ENCODE measurements at regions not wholly inside any gene's neighbourhood (a gene's known extent, or its start where the extent isn't known, plus 50 kb on each side); places are given as distances from the start of the nearest gene placed in this dataset.

DNA sequence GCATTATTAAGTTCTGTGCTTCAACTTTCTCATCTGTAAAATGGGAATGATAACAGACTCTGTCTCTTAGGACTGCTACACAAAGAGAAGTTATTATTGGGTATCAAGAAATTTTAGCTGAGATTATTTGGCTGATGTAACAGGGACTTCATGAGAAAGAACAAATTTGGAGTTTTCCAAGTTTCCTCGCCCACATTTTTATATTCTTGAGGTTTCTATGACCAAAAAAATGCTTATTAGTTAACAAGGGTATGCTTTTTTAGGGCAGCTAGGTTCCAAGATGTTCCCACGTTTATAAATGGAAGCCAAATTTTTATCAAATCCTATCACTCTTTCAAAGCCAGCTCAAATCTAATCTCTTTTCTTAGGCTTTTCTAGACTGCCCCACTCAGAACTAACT, 50.6 kb upstream of the C3orf80 start:
- 89% methylated on average over 2 of the region's 2 CpGs; no CpG with 5 or more reads in 1 of the 2 experiments for WGBS, 2 experiments (ENCODE audit: extremely low coverage in 1 of 2, insufficient coverage in 1 of 2, insufficient read length in 1 of 2, insufficient replicate concordance in 2 of 2, low coverage in 1 of 2, low lambda C conversion rate in 2 of 2, missing lambda C conversion rate in 1 of 2)
- TF ChIP-seq BACH1 (IDR thresholded peaks at IDR 0.05; ENCODE audit: low read length) (no peak), RNF2 (IDR thresholded peaks at IDR 0.05; ENCODE audit: borderline replicate concordance, low read depth, low read length, missing control alignments, poor library complexity, severe bottlenecking) (no peak), MAFK (IDR thresholded peaks at IDR 0.05; ENCODE audit: low read depth, low read length) (no peak), CBX8 (IDR thresholded peaks at IDR 0.05; ENCODE audit: borderline replicate concordance, low read depth, low read length) (no peak), POU5F1 (IDR thresholded peaks at IDR 0.05; ENCODE audit: low read depth, low read length) (no peak), BRCA1 (IDR thresholded peaks at IDR 0.05; ENCODE audit: low read depth, low read length) (no peak), NRF1 (IDR thresholded peaks at IDR 0.05; ENCODE audit: low read depth, low read length) (no peak), HDAC6 (IDR thresholded peaks at IDR 0.05; ENCODE audit: low read depth, low read length) (no peak), EGR1 (IDR thresholded peaks at IDR 0.05; ENCODE audit: borderline replicate concordance, low read depth, low read length) (no peak), KDM1A (IDR thresholded peaks at IDR 0.05; ENCODE audit: borderline replicate concordance, low read length) (no peak), SP2 (IDR thresholded peaks at IDR 0.05; ENCODE audit: low read length) (no peak)
- TF ChIP-seq, protein P1, sequence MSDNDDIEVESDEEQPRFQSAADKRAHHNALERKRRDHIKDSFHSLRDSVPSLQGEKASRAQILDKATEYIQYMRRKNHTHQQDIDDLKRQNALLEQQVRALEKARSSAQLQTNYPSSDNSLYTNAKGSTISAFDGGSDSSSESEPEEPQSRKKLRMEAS (IDR thresholded peaks at IDR 0.05), result no peak
- no peak overlapping the region for H4K91ac ChIP-seq (replicated peaks; ENCODE audit: insufficient read length, low read length)
- no peak overlapping the region for H2BK20ac ChIP-seq (ENCODE audit: low read length)
- no peak overlapping the region for H2BK120ac ChIP-seq (replicated peaks; ENCODE audit: low read depth, low read length)
- no peak overlapping the region for H4K5ac ChIP-seq (ENCODE audit: insufficient read length, low read depth, low read length)
- no peak overlapping the region for H3K4me3 ChIP-seq (ENCODE audit: extremely low read depth in 1 of 4, insufficient read depth in 2 of 4, low read depth in 3 of 4, low read length in 4 of 4)
- H2BK15ac ChIP-seq (ENCODE audit: low read length), result no peak overlapping the region
- no peak overlapping the region for H3K9ac ChIP-seq (replicated peaks in 1 of 4; ENCODE audit: extremely low read depth in 1 of 4, low read depth in 3 of 4, low read length in 3 of 4)
- no peak overlapping the region for H2BK12ac ChIP-seq (ENCODE audit: low read depth, low read length)
- ChIA-PET POLR2A (ENCODE audit: partially characterized antibody) (no interaction called here), CTCF (ENCODE audit: partially characterized antibody) (interaction anchor here (1.3 to 2.4 kb wide), 2 partner anchors 9 to 11 kb away, joined by 4 to 13 read pairs; no protein-coding TSS in a partner anchor)
- no peak for DNase-seq (ENCODE audit: low read depth in 1 of 2, low spot score in 2 of 2)
- H3K18ac ChIP-seq (ENCODE audit: extremely low read depth, low read length), result no peak overlapping the region
- no peak overlapping the region for H4K8ac ChIP-seq (ENCODE audit: extremely low read depth, insufficient read depth, low read length)
- no peaks in the 10 kb centered on the region for H4K20me1 ChIP-seq (replicated peaks in 1 of 2; ENCODE audit: control insufficient read depth in 1 of 2, insufficient read depth in 2 of 2, low read length in 2 of 2)
- H3K23me2 ChIP-seq (ENCODE audit: low read depth, low read length), result no peaks in the 10 kb centered on the region
- no peak overlapping the region for H2BK5ac ChIP-seq (ENCODE audit: low read depth, low read length)
- H3K79me1 ChIP-seq (ENCODE audit: low read depth, low read length), result no peaks in the 10 kb centered on the region
- no peak overlapping the region for H3K23ac ChIP-seq (ENCODE audit: insufficient read length)
- no peak overlapping the region for H3K27ac ChIP-seq (ENCODE audit: low read depth, low read length)
- H3K4ac ChIP-seq (replicated peaks; ENCODE audit: insufficient read length, low read depth, low read length), result no peak overlapping the region
- H2AK5ac ChIP-seq (ENCODE audit: low read depth, low read length), result no peak overlapping the region
- peaks cover 0 to 4% of the 10 kb centered on the region in 2 experiments; a peak in 2 of 4 replicates for H3K9me3 ChIP-seq (ENCODE audit: insufficient read depth in 2 of 2, low read depth in 1 of 2, low read length in 1 of 2)
- no peak for FAIRE-seq
- H3K4me2 ChIP-seq (ENCODE audit: insufficient read depth in 1 of 2, low read depth in 2 of 2, low read length in 2 of 2), result no peak overlapping the region
- no peaks in the 10 kb centered on the region for H3K36me3 ChIP-seq (ENCODE audit: control insufficient read depth in 2 of 4, insufficient read depth in 4 of 4, low read length in 3 of 4)
- no peak overlapping the region for H2AFZ ChIP-seq (ENCODE audit: low read length)
- H3K56ac ChIP-seq (replicated peaks; ENCODE audit: insufficient read length, low read depth, low read length), result no peak overlapping the region
- no peak overlapping the region for H3K14ac ChIP-seq (ENCODE audit: insufficient read length)
- H3K79me2 ChIP-seq (ENCODE audit: control insufficient read depth in 1 of 2, insufficient read depth in 2 of 2, low read length in 2 of 2), result no peaks in the 10 kb centered on the region
- H3K4me1 ChIP-seq (replicated peaks in 1 of 4; ENCODE audit: control insufficient read depth in 3 of 4, insufficient read depth in 4 of 4, low read length in 3 of 4), result no peaks in the 10 kb centered on the region
- no peaks in the 10 kb centered on the region for H3K27me3 ChIP-seq (replicated peaks in 1 of 4; ENCODE audit: control insufficient read depth in 3 of 4, extremely low read depth in 1 of 4, insufficient read depth in 3 of 4, low read length in 3 of 4)

Measured in H1 (cell line).